NCI-H82 (cell line): ENCODE measurements at regions not wholly inside any gene's neighbourhood (a gene's known extent, or its start where the extent isn't known, plus 50 kb on each side); places are given as distances from the start of the nearest gene placed in this dataset.

Experiments used
- DNase-seq: peaks from one replicate; lab custom pipeline; 2025; lab: John Stamatoyannopoulos, UW

GRCh38 chr11:128407962-128408361 is 179.4 kb downstream of the ETS1 start:
- DNase-seq = no peak

GRCh38 chr11:128405714-128406662 is 181.4 kb downstream of the ETS1 start:
- DNase-seq = no peak

GRCh38 chr11:128405112-128405511 is 182.2 kb downstream of the ETS1 start:
- no peak for DNase-seq

- DNase-seq = no peak
Observed at GRCh38 chr11:128404437-128404836, 182.9 kb downstream of the ETS1 start.

- no peak for DNase-seq
Observed at GRCh38 chr11:128400382-128401203, 186.8 kb downstream of the ETS1 start.

GRCh38 chr11:128399251-128400121 is 187.9 kb downstream of the ETS1 start:
- peak; percentile 29 for DNase-seq

- DNase-seq = no peak
Observed at GRCh38 chr11:128398517-128399250, 188.7 kb downstream of the ETS1 start.

- DNase-seq = no peak
Observed at GRCh38 chr11:128397362-128397761, 190.0 kb downstream of the ETS1 start.

GRCh38 chr11:128394431-128395089 is 192.8 kb downstream of the ETS1 start:
- no peak for DNase-seq

- DNase-seq = no peak
Observed at GRCh38 chr11:128392259-128392658, 195.1 kb downstream of the ETS1 start.

- DNase-seq = no peak
Observed at GRCh38 chr11:128391811-128392210, 195.5 kb downstream of the ETS1 start.

- no peak for DNase-seq
Observed at GRCh38 chr11:128390246-128390645, 197.1 kb downstream of the ETS1 start.

GRCh38 chr11:128389461-128389976 is 197.8 kb downstream of the ETS1 start:
- DNase-seq = no peak

GRCh38 chr11:128388206-128388815 is 199.0 kb downstream of the ETS1 start:
- DNase-seq = no peak

GRCh38 chr11:128379587-128380580 is 207.5 kb downstream of the ETS1 start:
- DNase-seq = no peak

- no peak for DNase-seq
Observed at GRCh38 chr11:128375961-128376360, 211.4 kb downstream of the ETS1 start.

GRCh38 chr11:128374026-128374425 is 213.3 kb downstream of the ETS1 start:
- DNase-seq = no peak

GRCh38 chr11:128372977-128373376 is 214.4 kb downstream of the ETS1 start:
- no peak for DNase-seq

GRCh38 chr11:128367573-128367972 is 219.8 kb downstream of the ETS1 start:
- no peak for DNase-seq
